H9 (cell line): ENCODE measurements at regions not wholly inside any gene's neighbourhood (a gene's known extent, or its start where the extent isn't known, plus 50 kb on each side); places are given as distances from the start of the nearest gene placed in this dataset.

Experiments
- DNase-seq: peaks from one replicate; pipeline ENCODE4 v3.0.0-alpha.2; 2017
- H2AFZ ChIP-seq: one replicate; pipeline ENCODE4 v1.6.1; 2013; ENCODE audit warnings: mild to moderate bottlenecking, low read length, control low read depth, moderate library complexity
- H2AK5ac ChIP-seq: 2 replicates; pipeline ENCODE4 v1.6.1; 2013; ENCODE audit warnings: low read length, control low read depth, mixed read lengths; ENCODE audit not compliant: insufficient read length
- H2BK120ac ChIP-seq: one replicate; pipeline ENCODE4 v1.6.1; 2013; ENCODE audit warnings: low read depth, mild to moderate bottlenecking, low read length, control low read depth, inconsistent platforms; ENCODE audit not compliant: poor library complexity, severe bottlenecking
- H2BK12ac ChIP-seq: 2 replicates; pipeline ENCODE4 v1.6.1; 2013; ENCODE audit warnings: low read length, control low read depth, mixed read lengths, low read depth; ENCODE audit not compliant: insufficient read length
- H2BK15ac ChIP-seq: 2 replicates; pipeline ENCODE4 v1.6.1; 2013; ENCODE audit warnings: low read depth, low read length, control low read depth
- H2BK20ac ChIP-seq: one replicate; pipeline ENCODE4 v1.6.1; 2013; ENCODE audit warnings: low read depth, mild to moderate bottlenecking, low read length, control low read depth, inconsistent platforms; ENCODE audit not compliant: poor library complexity, severe bottlenecking
- H2BK5ac ChIP-seq: 2 replicates; pipeline ENCODE4 v1.6.1; 2013; ENCODE audit warnings: low read length, control low read depth, mixed read lengths; ENCODE audit not compliant: insufficient read length
- H3K14ac ChIP-seq: 2 replicates; pipeline ENCODE4 v1.6.1; 2013; ENCODE audit warnings: low read length, control low read depth; ENCODE audit not compliant: insufficient read depth
- H3K18ac ChIP-seq: 2 replicates; pipeline ENCODE4 v1.6.1; 2013; ENCODE audit warnings: low read depth, mild to moderate bottlenecking, mixed read lengths, low read length, control low read depth; ENCODE audit not compliant: insufficient read length
- H3K23ac ChIP-seq: 2 replicates; pipeline ENCODE4 v1.6.1; 2013; ENCODE audit warnings: low read length, control low read depth, mixed read lengths, low read depth; ENCODE audit not compliant: insufficient read length
- H3K23me2 ChIP-seq: 2 replicates; pipeline ENCODE4 v1.6.1; 2013; ENCODE audit warnings: low read depth, mild to moderate bottlenecking, mixed read lengths, low read length, control low read depth; ENCODE audit not compliant: insufficient read length, poor library complexity, severe bottlenecking
- H3K27ac ChIP-seq: 2 replicates; pipeline ENCODE4 v1.5.1; 2013; ENCODE audit warnings: low read length, control low read depth, mixed read lengths, low read depth; ENCODE audit not compliant: insufficient read length
- H3K27me3 ChIP-seq: 2 replicates; pipeline ENCODE4 v1.6.1; 2013; ENCODE audit warnings: low read length, control low read depth, inconsistent platforms; ENCODE audit not compliant: insufficient read depth
- H3K4ac ChIP-seq: 2 replicates; pipeline ENCODE4 v1.6.1; 2013; ENCODE audit warnings: low read depth, mild to moderate bottlenecking, control low read depth, inconsistent platforms, low read length, moderate library complexity
- H3K4me1 ChIP-seq: 2 replicates; pipeline ENCODE4 v1.6.1; 2013; ENCODE audit warnings: low read length, control low read depth, inconsistent platforms; ENCODE audit not compliant: insufficient read depth
- H3K4me2 ChIP-seq: 2 replicates; pipeline ENCODE4 v1.6.1; 2013; ENCODE audit warnings: low read length, control low read depth, mixed read lengths; ENCODE audit not compliant: insufficient read length, insufficient read depth
- H3K56ac ChIP-seq: 2 replicates; pipeline ENCODE4 v1.6.1; 2013; ENCODE audit warnings: low read depth, mild to moderate bottlenecking, mixed read lengths, low read length, control low read depth; ENCODE audit not compliant: insufficient read length
- H3K79me1 ChIP-seq: 2 replicates; pipeline ENCODE4 v1.6.1; 2013; ENCODE audit warnings: low read depth, mild to moderate bottlenecking, moderate library complexity, low read length, control low read depth, inconsistent platforms; ENCODE audit not compliant: insufficient read depth, poor library complexity, severe bottlenecking
- H3K79me2 ChIP-seq: 2 replicates; pipeline ENCODE4 v1.6.1; 2013; ENCODE audit warnings: low read length, control low read depth, inconsistent platforms; ENCODE audit not compliant: insufficient read depth
- H3K9ac ChIP-seq: 2 replicates; pipeline ENCODE4 v1.6.1; 2013; ENCODE audit warnings: low read length, control low read depth, mixed read lengths; ENCODE audit not compliant: insufficient read length; ENCODE audit errors: extremely low read depth
- H3K9me3 ChIP-seq: one replicate; pipeline ENCODE4 v1.6.1; 2013; ENCODE audit warnings: low read depth, low read length, inconsistent platforms; ENCODE audit not compliant: control insufficient read depth
- H3T11ph ChIP-seq: one replicate; pipeline ENCODE4 v1.6.1; 2013; ENCODE audit warnings: mild to moderate bottlenecking, low read length, control low read depth, inconsistent platforms
- H4K20me1 ChIP-seq: one replicate; pipeline ENCODE4 v1.6.1; 2013; ENCODE audit not compliant: control insufficient read depth, insufficient read length, insufficient read depth
- H4K5ac ChIP-seq: 2 replicates; pipeline ENCODE4 v1.6.1; 2013; ENCODE audit warnings: low read depth, mild to moderate bottlenecking, mixed read lengths, low read length, control low read depth; ENCODE audit not compliant: insufficient read length
- H4K8ac ChIP-seq: replicated peaks from 2 replicates; pipeline ENCODE4 v1.6.1; 2013; ENCODE audit warnings: low read length, control low read depth, mixed read lengths, low read depth; ENCODE audit not compliant: insufficient read length
- H4K91ac ChIP-seq: 2 replicates; pipeline ENCODE4 v1.6.1; 2013; ENCODE audit warnings: low read depth, mild to moderate bottlenecking, moderate library complexity, mixed read lengths, low read length, control low read depth; ENCODE audit not compliant: insufficient read length
- H3K27ac Mint-ChIP-seq, 3 experiments: 2 replicates in 2 of 3; 3 replicates in 1 of 3; pipeline ENCODE4 v1.8.0; 2020 to 2021; ENCODE audit warnings: mixed read lengths in 3 of 3, mild to moderate bottlenecking in 1 of 3, moderate library complexity in 1 of 3
- H3K27me3 Mint-ChIP-seq: 2 replicates; pipeline ENCODE4 v1.8.0; 2021; ENCODE audit warnings: low read depth, mild to moderate bottlenecking, moderate library complexity, mixed read lengths
- H3K36me3 Mint-ChIP-seq, 3 experiments: 2 replicates in 2 of 3; 3 replicates in 1 of 3; pipeline ENCODE4 v1.8.0; 2020 to 2021; ENCODE audit warnings: low read depth in 3 of 3, mixed read lengths in 3 of 3; ENCODE audit not compliant: insufficient read depth in 1 of 3
- H3K4me1 Mint-ChIP-seq, 2 experiments: 2 replicates each; pipeline ENCODE4 v1.8.0; 2020; ENCODE audit warnings: mixed read lengths in 2 of 2
- H3K4me3 Mint-ChIP-seq, 2 experiments: 2 replicates in 1 of 2; 3 replicates in 1 of 2; pipeline ENCODE4 v1.8.0; 2020 to 2021; ENCODE audit warnings: mild to moderate bottlenecking in 2 of 2, mixed read lengths in 2 of 2, moderate library complexity in 1 of 2
- H3K9me3 Mint-ChIP-seq, 2 experiments: 2 replicates in 1 of 2; 3 replicates in 1 of 2; pipeline ENCODE4 v1.8.0; 2020; ENCODE audit warnings: mild to moderate bottlenecking in 2 of 2, mixed read lengths in 2 of 2, moderate library complexity in 1 of 2
- WGBS: extraction: QIAGEN DNeasy Blood & Tissue Kit; methylation state at CpG from one replicate; pipeline ENCODE4 v1.1.7; 2013; ENCODE audit warnings: missing lambda C conversion rate, low lambda C conversion rate, mixed read lengths; ENCODE audit not compliant: insufficient read length; ENCODE audit errors: extremely low coverage; 5-methylcytosine and 5-hydroxymethylcytosine counted together
- TF ChIP-seq, protein P1 (sequence below): fragments of 200-600 bp; sonication (generic); conservative IDR thresholded peaks from 3 replicates; pipeline ENCODE4 v1.8.0; 2021; ENCODE audit warnings: antibody characterized with exemption, mild to moderate bottlenecking

- peak overlapping the region; percentile 6 for H2BK20ac ChIP-seq
- H3K4me2 ChIP-seq, result no peak overlapping the region
- no peaks in the 10 kb centered on the region; the same call in 1 of the 2 replicates for H3K27me3 Mint-ChIP-seq
These were observed 143.0 kb downstream of the KCNA5 start for GRCh38 chr12:5186715-5187114.

More at GRCh38 chr12:5186715-5187114, 143.0 kb downstream of the KCNA5 start:
- H2BK120ac ChIP-seq, result no peak overlapping the region
- no peaks in the 10 kb centered on the region for H3K79me1 ChIP-seq
- no peak overlapping the region for H3K4me3 Mint-ChIP-seq
- no peak overlapping the region for H3K18ac ChIP-seq
- H2AK5ac ChIP-seq, result no peak overlapping the region
- no peak overlapping the region for H2BK12ac ChIP-seq
- H4K5ac ChIP-seq, result no peak overlapping the region
- no peak overlapping the region for H3K27ac Mint-ChIP-seq
- DNase-seq, result no peak
- H3K79me2 ChIP-seq, result no peaks in the 10 kb centered on the region
- no peaks in the 10 kb centered on the region for H3K9me3 ChIP-seq
- no peak overlapping the region for H2BK5ac ChIP-seq
- no peaks in the 10 kb centered on the region for H3K27me3 ChIP-seq
- no peak overlapping the region for H3K23ac ChIP-seq
- no peaks in the 10 kb centered on the region for H4K20me1 ChIP-seq
- H3K27ac ChIP-seq, result no peak overlapping the region
- no CpG with 5 or more reads among the region's 4 CpGs for WGBS
- H3K23me2 ChIP-seq, result no peaks in the 10 kb centered on the region
- H2AFZ ChIP-seq, result no peak overlapping the region
- H3K4me1 Mint-ChIP-seq, result peaks cover 1 to 2% of the 10 kb centered on the region in 2 experiments; a peak in 1 of 4 replicates
- H3K4me1 ChIP-seq, result no peaks in the 10 kb centered on the region
- TF ChIP-seq, protein P1, sequence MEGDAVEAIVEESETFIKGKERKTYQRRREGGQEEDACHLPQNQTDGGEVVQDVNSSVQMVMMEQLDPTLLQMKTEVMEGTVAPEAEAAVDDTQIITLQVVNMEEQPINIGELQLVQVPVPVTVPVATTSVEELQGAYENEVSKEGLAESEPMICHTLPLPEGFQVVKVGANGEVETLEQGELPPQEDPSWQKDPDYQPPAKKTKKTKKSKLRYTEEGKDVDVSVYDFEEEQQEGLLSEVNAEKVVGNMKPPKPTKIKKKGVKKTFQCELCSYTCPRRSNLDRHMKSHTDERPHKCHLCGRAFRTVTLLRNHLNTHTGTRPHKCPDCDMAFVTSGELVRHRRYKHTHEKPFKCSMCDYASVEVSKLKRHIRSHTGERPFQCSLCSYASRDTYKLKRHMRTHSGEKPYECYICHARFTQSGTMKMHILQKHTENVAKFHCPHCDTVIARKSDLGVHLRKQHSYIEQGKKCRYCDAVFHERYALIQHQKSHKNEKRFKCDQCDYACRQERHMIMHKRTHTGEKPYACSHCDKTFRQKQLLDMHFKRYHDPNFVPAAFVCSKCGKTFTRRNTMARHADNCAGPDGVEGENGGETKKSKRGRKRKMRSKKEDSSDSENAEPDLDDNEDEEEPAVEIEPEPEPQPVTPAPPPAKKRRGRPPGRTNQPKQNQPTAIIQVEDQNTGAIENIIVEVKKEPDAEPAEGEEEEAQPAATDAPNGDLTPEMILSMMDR, result no peak
- no peak overlapping the region for H3T11ph ChIP-seq
- H3K4ac ChIP-seq, result no peak overlapping the region
- H4K91ac ChIP-seq, result no peak overlapping the region
- H3K56ac ChIP-seq, result no peak overlapping the region
- H3K14ac ChIP-seq, result no peak overlapping the region
- H3K9me3 Mint-ChIP-seq, result no peaks in the 10 kb centered on the region; a peak in 1 of 5 replicates
- H4K8ac ChIP-seq, result no peak overlapping the region
- H3K9ac ChIP-seq, result no peak overlapping the region
- no peak overlapping the region for H2BK15ac ChIP-seq
- H3K36me3 Mint-ChIP-seq, result no peaks in the 10 kb centered on the region; a peak in 1 of 7 replicates
